Stimulated activated naive B cell treated with anti-CD40 and anti-IgM and Interleukin-4, amounts not matched to agents 10 μg/mL and 1 μg/mL and 100 μg/mL, for 72 hours (primary cell): ENCODE measurements at regions not wholly inside any gene's neighbourhood (a gene's known extent, or its start where the extent isn't known, plus 50 kb on each side); places are given as distances from the start of the nearest gene placed in this dataset.
"Not testable (repeated sequence)": the region's sequence is repeated elsewhere in the genome, so short reads cannot be mapped to it uniquely, and the experiment has no call there.

Source experiments
- ATAC-seq, 2 donors: fragments of 150-1000 bp; cut with Tn5 transposase; replicated peaks; 2 replicates each; pipeline ENCODE4 v1.10.0; 2021; ENCODE audit warnings: moderate library complexity in 1 of 2
- DNase-seq: peaks from one replicate; pipeline ENCODE4 v3.0.0; 2021
- H3K27ac Mint-ChIP-seq: one replicate; pipeline ENCODE4 v1.8.0; 2022; ENCODE audit warnings: mild to moderate bottlenecking, mixed read lengths
- H3K27me3 Mint-ChIP-seq, 2 donors: one replicate each; pipeline ENCODE4 v1.8.0; 2022; ENCODE audit warnings: mixed read lengths in 2 of 2
- H3K36me3 Mint-ChIP-seq, 2 donors: one replicate each; pipeline ENCODE4 v1.8.0; 2022; ENCODE audit warnings: mixed read lengths in 2 of 2, mild to moderate bottlenecking in 1 of 2
- H3K4me1 Mint-ChIP-seq, 2 donors: one replicate each; pipeline ENCODE4 v1.8.0; 2022; ENCODE audit warnings: mixed read lengths in 2 of 2, mild to moderate bottlenecking in 1 of 2
- H3K4me3 Mint-ChIP-seq, 2 donors: one replicate each; pipeline ENCODE4 v1.8.0; 2022; ENCODE audit warnings: mild to moderate bottlenecking in 2 of 2, mixed read lengths in 2 of 2, moderate library complexity in 1 of 2
- H3K9me3 Mint-ChIP-seq, 2 donors: one replicate each; pipeline ENCODE4 v1.8.0; 2022; ENCODE audit warnings: mixed read lengths in 2 of 2, mild to moderate bottlenecking in 1 of 2

DNA sequence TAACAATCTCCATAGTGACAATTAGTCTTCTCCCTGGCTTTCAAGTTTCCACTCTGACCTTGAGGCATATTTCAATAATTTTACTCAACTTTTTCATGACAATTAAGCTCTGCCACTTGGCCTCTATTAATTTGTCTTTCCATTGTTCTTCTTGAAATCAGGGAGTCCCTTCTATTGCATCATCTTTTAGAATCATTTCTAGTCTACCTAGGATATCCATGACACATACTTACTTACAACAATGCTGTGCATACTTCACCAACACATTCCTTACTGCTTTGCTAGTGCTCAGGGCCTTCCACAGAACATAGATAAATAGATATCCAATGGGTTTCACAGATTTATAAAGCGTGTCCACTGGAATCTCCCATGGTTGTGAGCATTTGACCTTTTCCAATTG is 331.5 kb upstream of the LRP1B start:
- Mint-ChIP-seq H3K9me3 (no peaks in the 10 kb centered on the region), H3K4me3 (no peak overlapping the region), H3K36me3 (no peaks in the 10 kb centered on the region), H3K27ac (no peak overlapping the region), H3K4me1 (no peaks in the 10 kb centered on the region), H3K27me3 (no peaks in the 10 kb centered on the region)
- ATAC-seq (no peak), DNase-seq (no peak)

DNA sequence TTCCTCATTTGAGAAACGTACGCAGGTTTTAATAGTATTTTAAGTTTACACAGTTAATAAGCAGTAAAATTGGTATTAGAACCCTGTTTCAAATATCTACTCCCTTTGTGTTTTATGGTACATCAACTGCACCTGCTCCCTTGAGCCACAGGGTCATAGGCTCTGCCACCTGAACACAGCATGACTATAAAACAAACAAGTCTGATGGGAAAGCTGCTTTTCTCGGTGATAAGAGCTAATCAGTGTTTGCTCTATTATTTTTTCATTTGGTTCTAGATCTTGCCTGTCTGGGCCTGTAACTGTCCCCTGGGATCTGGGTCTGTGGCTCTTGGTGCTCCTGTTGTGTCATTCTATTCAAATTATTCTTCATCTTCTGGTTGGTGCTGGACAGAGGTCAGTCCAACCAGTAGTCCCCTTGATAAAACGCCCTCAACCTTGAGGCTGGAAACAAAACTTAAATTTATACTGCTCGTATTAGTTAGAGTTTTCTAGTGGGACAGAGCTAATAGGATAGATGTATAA is 314.8 kb upstream of the LRP1B start:
- H3K9me3 Mint-ChIP-seq, result no peaks in the 10 kb centered on the region
- H3K4me3 Mint-ChIP-seq, result no peak overlapping the region
- DNase-seq (no peak), ATAC-seq (no peak)
- H3K27ac Mint-ChIP-seq, result no peak overlapping the region
- no peaks in the 10 kb centered on the region for H3K4me1 Mint-ChIP-seq
- H3K36me3 Mint-ChIP-seq, result no peaks in the 10 kb centered on the region
- no peaks in the 10 kb centered on the region for H3K27me3 Mint-ChIP-seq

- Mint-ChIP-seq H3K27ac (no peak overlapping the region), H3K4me3 (no peak overlapping the region), H3K36me3 (no peaks in the 10 kb centered on the region), H3K27me3 (no peaks in the 10 kb centered on the region), H3K9me3 (no peaks in the 10 kb centered on the region), H3K4me1 (no peaks in the 10 kb centered on the region)
- no peak for ATAC-seq
- DNase-seq, result no peak
Measured at GRCh38 chr2:142445023-142445422, 314.2 kb upstream of the LRP1B start.

GRCh38 chr2:142435847-142436246 is 305.0 kb upstream of the LRP1B start:
- Mint-ChIP-seq H3K4me3 (no peak overlapping the region), H3K36me3 (no peaks in the 10 kb centered on the region), H3K27me3 (no peaks in the 10 kb centered on the region), H3K4me1 (no peaks in the 10 kb centered on the region), H3K27ac (no peak overlapping the region), H3K9me3 (peaks cover 0 to 2% of the 10 kb centered on the region in 2 donors)
- ATAC-seq (no peak), DNase-seq (no peak)

GRCh38 chr2:142426064-142426463 is 295.2 kb upstream of the LRP1B start:
- H3K4me3 Mint-ChIP-seq, result no peak overlapping the region
- DNase-seq (no peak), ATAC-seq (no peak)
- no peaks in the 10 kb centered on the region for H3K9me3 Mint-ChIP-seq
- no peaks in the 10 kb centered on the region for H3K27me3 Mint-ChIP-seq
- H3K4me1 Mint-ChIP-seq, result no peaks in the 10 kb centered on the region
- H3K36me3 Mint-ChIP-seq, result no peaks in the 10 kb centered on the region
- H3K27ac Mint-ChIP-seq, result no peak overlapping the region

GRCh38 chr2:142425551-142425950 is 294.7 kb upstream of the LRP1B start:
- ATAC-seq (no peak), DNase-seq (no peak)
- Mint-ChIP-seq H3K4me1 (no peaks in the 10 kb centered on the region), H3K36me3 (no peaks in the 10 kb centered on the region), H3K4me3 (no peak overlapping the region), H3K9me3 (no peaks in the 10 kb centered on the region), H3K27ac (no peak overlapping the region), H3K27me3 (no peaks in the 10 kb centered on the region)

DNA sequence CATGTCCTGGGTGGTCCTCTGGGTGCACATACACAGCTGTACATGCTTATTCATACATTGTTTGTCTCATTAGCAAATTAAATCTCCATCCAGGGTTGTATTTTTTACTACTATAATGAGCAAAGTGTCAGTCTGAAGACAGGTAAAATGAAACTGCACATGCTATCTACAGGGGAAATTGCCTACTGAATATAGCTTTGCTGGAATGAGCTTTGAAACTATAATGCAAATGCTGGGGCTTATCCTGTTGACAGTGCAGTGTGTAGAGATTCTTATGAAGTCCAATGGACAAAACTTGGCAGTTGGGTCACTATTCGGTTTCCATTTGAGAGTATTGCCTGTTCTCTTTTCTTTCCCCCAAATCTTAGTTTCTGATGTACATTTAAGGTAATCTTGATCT is 292.8 kb upstream of the LRP1B start:
- ATAC-seq (no peak), DNase-seq (no peak)
- H3K27me3 Mint-ChIP-seq, result no peaks in the 10 kb centered on the region
- H3K4me3 Mint-ChIP-seq, result no peak overlapping the region
- H3K27ac Mint-ChIP-seq, result no peak overlapping the region
- H3K36me3 Mint-ChIP-seq, result no peaks in the 10 kb centered on the region
- H3K4me1 Mint-ChIP-seq, result no peaks in the 10 kb centered on the region
- no peaks in the 10 kb centered on the region for H3K9me3 Mint-ChIP-seq

DNA sequence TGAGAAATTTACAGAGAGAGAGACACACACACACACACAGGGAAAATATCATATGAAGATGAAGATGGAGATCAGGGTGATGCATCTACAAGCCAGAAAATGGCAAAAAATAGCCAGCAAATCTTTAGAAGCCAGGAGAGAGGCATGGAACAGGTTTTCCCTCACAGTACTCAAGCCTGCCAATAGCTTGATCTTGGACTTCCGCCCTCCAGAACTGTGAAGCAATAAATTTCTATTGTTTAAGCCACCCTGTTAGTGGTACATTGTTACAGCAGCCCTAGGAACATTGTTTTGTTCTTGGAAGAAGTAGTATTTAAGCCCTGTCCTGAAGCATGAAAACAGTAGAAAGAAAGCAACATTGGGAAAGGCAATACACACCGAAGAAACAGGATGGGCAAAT is 292.0 kb upstream of the LRP1B start:
- no peak overlapping the region for H3K27ac Mint-ChIP-seq
- no peak for DNase-seq
- H3K4me1 Mint-ChIP-seq, result no peaks in the 10 kb centered on the region
- no peaks in the 10 kb centered on the region for H3K36me3 Mint-ChIP-seq
- no peaks in the 10 kb centered on the region for H3K27me3 Mint-ChIP-seq
- H3K9me3 Mint-ChIP-seq, result no peaks in the 10 kb centered on the region
- H3K4me3 Mint-ChIP-seq, result no peak overlapping the region
- ATAC-seq, result no peak

DNA sequence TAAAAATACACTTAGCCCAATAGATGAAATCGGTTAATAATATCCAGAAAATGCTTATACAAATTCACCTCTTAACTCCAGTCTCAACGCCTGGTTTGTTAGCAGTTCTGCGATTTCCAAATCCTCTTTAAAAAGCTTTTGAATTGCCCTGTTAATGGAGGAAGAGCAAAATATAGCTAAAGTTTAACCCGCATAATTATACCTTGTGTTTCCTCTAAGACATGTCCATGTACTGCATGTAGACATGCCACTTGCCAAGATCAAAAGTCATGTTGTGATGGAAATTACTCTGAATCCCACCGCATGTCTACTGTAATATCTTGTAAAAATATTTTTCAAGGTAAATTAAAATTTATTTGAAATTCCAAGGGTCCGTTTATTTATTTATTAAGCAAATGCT is 291.2 kb upstream of the LRP1B start:
- Mint-ChIP-seq H3K36me3 (no peaks in the 10 kb centered on the region), H3K27me3 (no peaks in the 10 kb centered on the region), H3K27ac (no peak overlapping the region), H3K4me3 (no peak overlapping the region), H3K9me3 (no peaks in the 10 kb centered on the region), H3K4me1 (no peaks in the 10 kb centered on the region)
- ATAC-seq (no peak), DNase-seq (no peak)

DNA sequence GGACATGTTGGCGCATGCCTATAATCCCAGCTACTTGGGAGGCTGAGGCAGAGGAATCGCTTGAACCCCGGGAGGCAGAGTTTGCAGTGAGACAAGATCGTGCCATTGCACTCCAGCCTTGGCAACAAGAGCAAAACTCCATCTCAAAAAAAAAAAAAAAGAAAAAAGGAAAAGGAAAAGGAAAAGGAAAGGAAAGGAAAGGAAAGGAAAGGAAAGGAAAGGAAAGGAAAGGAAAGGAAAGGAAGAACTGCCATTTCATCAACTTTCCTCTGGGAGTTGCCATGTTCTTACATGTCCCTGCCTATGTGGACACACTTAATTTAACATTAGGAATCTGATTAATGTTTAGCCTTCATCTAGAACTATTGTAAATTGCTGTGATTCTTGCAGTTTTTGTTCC is 287.9 kb upstream of the LRP1B start:
- H3K27ac Mint-ChIP-seq, H3K27me3 Mint-ChIP-seq, H3K4me3 Mint-ChIP-seq, H3K9me3 Mint-ChIP-seq, DNase-seq, H3K4me1 Mint-ChIP-seq, ATAC-seq, H3K36me3 Mint-ChIP-seq: not testable (repeated sequence)

DNA sequence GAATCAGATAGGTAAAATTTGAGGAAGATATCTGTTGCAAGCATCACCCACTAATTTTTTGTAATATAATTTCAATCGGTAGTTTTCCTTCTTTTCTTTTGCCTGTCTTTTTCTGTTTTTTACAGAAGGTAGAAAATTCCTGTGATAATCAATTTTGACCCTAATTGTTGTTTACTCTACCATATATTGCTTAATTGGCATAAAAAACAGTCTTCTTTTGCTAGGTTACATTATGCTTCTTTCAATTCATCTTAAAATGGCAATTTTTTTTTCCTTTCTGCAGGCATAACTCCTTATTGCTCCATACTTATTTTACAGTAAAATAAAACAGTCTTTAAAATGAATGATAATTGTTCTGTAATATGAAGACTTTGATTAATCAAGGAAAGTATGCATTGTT is 286.2 kb upstream of the LRP1B start:
- DNase-seq (no peak), ATAC-seq (no peak)
- Mint-ChIP-seq H3K4me1 (no peaks in the 10 kb centered on the region), H3K27ac (no peak overlapping the region), H3K27me3 (no peaks in the 10 kb centered on the region), H3K36me3 (no peaks in the 10 kb centered on the region), H3K9me3 (peaks cover 0 to 1% of the 10 kb centered on the region in 2 donors), H3K4me3 (no peak overlapping the region)

DNA sequence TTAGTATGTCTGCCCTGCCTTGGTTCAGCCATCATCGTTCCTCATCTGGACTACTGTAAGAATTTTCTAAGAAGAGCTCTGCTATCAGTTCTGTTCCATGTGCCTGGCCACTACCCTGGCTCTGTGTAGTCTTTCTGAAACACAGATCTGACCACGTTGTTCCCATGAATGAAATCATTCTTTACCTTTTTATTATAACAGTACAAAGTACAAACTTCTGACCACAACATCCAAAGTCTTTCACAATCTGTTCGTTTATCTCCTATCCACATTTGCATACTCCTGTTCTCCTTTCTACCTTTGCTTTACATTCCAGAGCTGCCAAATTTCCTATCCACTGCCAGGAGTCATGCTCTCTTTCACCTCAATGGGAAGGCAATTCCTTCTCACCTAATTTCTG is 284.6 kb upstream of the LRP1B start:
- Mint-ChIP-seq H3K4me3 (no peak overlapping the region), H3K4me1 (no peaks in the 10 kb centered on the region), H3K27me3 (no peaks in the 10 kb centered on the region), H3K27ac (no peak overlapping the region), H3K9me3 (peaks cover 0 to 1% of the 10 kb centered on the region in 2 donors), H3K36me3 (no peaks in the 10 kb centered on the region)
- no peak for DNase-seq
- ATAC-seq, result no peak

GRCh38 chr2:142398212-142398611 is 267.4 kb upstream of the LRP1B start:
- Mint-ChIP-seq H3K4me1 (no peaks in the 10 kb centered on the region), H3K4me3 (no peak overlapping the region), H3K27me3 (no peaks in the 10 kb centered on the region), H3K9me3 (peaks cover 17 to 22% of the 10 kb centered on the region in 2 donors), H3K27ac (no peak overlapping the region), H3K36me3 (no peaks in the 10 kb centered on the region)
- DNase-seq, result no peak
- no peak for ATAC-seq

DNA sequence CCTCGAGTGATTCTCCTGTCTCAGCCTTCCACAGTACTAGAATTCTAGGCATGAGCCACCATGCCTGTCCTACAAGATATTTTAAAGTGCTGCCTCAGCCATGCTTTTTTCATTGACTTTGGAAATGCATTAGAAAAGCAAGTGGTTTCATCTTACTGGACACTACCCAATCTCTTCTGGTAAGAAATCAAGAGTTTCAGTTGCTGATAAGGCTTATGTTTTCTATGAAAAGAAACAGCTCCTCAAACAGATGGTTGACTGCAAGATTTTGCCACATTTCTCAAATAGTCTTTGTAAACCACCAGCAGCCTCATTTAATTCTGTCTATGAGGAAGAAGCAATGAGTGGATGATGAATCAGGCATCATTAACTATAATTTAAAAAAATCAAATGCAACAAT is 264.5 kb upstream of the LRP1B start:
- Mint-ChIP-seq H3K27ac (no peak overlapping the region), H3K27me3 (no peaks in the 10 kb centered on the region)

GRCh38 chr2:142380372-142380771 is 249.6 kb upstream of the LRP1B start:
- no peak for ATAC-seq
- DNase-seq, result no peak
- Mint-ChIP-seq H3K27me3 (no peaks in the 10 kb centered on the region), H3K27ac (no peak overlapping the region), H3K9me3 (no peaks in the 10 kb centered on the region), H3K4me1 (no peaks in the 10 kb centered on the region), H3K4me3 (no peak overlapping the region), H3K36me3 (no peaks in the 10 kb centered on the region)

More for the DNA sequence above, 264.5 kb upstream of the LRP1B start:
- peaks cover 8 to 10% of the 10 kb centered on the region in 2 donors for H3K9me3 Mint-ChIP-seq
- no peaks in the 10 kb centered on the region for H3K36me3 Mint-ChIP-seq
- no peaks in the 10 kb centered on the region for H3K4me1 Mint-ChIP-seq
- ATAC-seq, result no peak
- no peak overlapping the region for H3K4me3 Mint-ChIP-seq
- no peak for DNase-seq

DNA sequence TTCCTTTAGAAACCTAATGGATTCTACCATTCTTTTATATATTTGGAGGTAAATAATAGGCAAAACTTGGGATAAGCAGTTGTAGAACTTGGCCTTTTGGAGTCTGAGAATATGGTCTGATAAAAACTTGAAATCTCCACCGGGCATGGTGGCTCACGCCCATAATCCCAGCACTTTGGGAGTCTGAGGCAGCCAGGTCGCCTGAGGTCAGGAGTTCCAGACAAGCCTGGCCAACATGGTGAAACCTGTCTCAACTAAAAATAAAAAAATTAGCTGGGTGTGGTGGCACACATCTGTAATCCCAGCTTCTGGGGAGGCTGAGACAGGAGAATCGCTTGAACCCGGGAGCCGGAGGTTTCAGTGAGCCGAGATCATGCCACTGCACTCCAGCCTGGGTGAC is 231.3 kb upstream of the LRP1B start:
- not testable (repeated sequence) for H3K36me3 Mint-ChIP-seq, H3K4me1 Mint-ChIP-seq, ATAC-seq, H3K4me3 Mint-ChIP-seq, H3K9me3 Mint-ChIP-seq, DNase-seq, H3K27me3 Mint-ChIP-seq, H3K27ac Mint-ChIP-seq
